Suprapubic skin (tissue), 4 donors: ENCODE measurements at regions not wholly inside any gene's neighbourhood (a gene's known extent, or its start where the extent isn't known, plus 50 kb on each side); places are given as distances from the start of the nearest gene placed in this dataset.

Experiments used
- CTCF ChIP-seq, 2 donors: fragments of 200-600 bp in 1 of 2; fragments of 450-650 bp in 1 of 2; sonication (generic) in 1 of 2; IDR thresholded peaks; one replicate each; pipeline ENCODE4 v1.5.1; 2016 to 2019; ENCODE audit warnings: antibody characterized with exemption in 2 of 2, mild to moderate bottlenecking in 1 of 2, moderate library complexity in 1 of 2
- POLR2A ChIP-seq, 2 donors: fragments of 450-650 bp; IDR thresholded peaks; one replicate each; pipeline ENCODE4 v1.6.1; 2017; ENCODE audit warnings: antibody characterized with exemption in 2 of 2, mild to moderate bottlenecking in 2 of 2, moderate library complexity in 2 of 2
- POLR2AphosphoS5 ChIP-seq, 3 donors: sonication (generic); formaldehyde crosslinking; IDR thresholded peaks; one replicate each; pipeline ENCODE4 v1.6.1; 2017; ENCODE audit warnings: antibody characterized with exemption in 3 of 3

- TF ChIP-seq CTCF (IDR thresholded peaks at IDR 0.05) (no peak), POLR2AphosphoS5 (IDR thresholded peaks at IDR 0.05) (no peak), POLR2A (IDR thresholded peaks at IDR 0.05) (no peak)
These were observed 111.7 kb upstream of the TAPT1 start for GRCh38 chr4:16337936-16338335.
